Astrocyte (in vitro differentiated cells and primary cell): ENCODE measurements at regions not wholly inside any gene's neighbourhood (a gene's known extent, or its start where the extent isn't known, plus 50 kb on each side); places are given as distances from the start of the nearest gene placed in this dataset.

ENCODE experiments used
- DNase-seq: peaks from one replicate; pipeline ENCODE4 v3.0.0-alpha.2; 2010; ENCODE audit warnings: low read depth
- FAIRE-seq: peaks from 2 replicates; lab custom pipeline; 2011; peaks lifted over from hg19 to GRCh38; lab: Jason Lieb, UNC
- H2AFZ ChIP-seq: 2 replicates; pipeline ENCODE4 v1.6.0; 2012; ENCODE audit warnings: low read depth, low read length, inconsistent platforms
- H3K27ac ChIP-seq: 2 replicates; pipeline ENCODE4 v1.5.1; 2011; ENCODE audit warnings: low read depth, low read length, inconsistent platforms
- H3K27me3 ChIP-seq: 2 replicates; pipeline ENCODE4 v1.6.0; 2011; ENCODE audit warnings: low read length, inconsistent platforms; ENCODE audit not compliant: insufficient read depth
- H3K36me3 ChIP-seq: 2 replicates; pipeline ENCODE4 v1.5.1; 2011; ENCODE audit warnings: low read length, inconsistent platforms; ENCODE audit not compliant: insufficient read depth
- H3K4me1 ChIP-seq: 2 replicates; pipeline ENCODE4 v1.5.1; 2011; ENCODE audit warnings: low read length, inconsistent platforms; ENCODE audit not compliant: insufficient read depth
- H3K4me2 ChIP-seq: 2 replicates; pipeline ENCODE4 v1.6.0; 2012; ENCODE audit warnings: low read length, inconsistent platforms
- H3K4me3 ChIP-seq: 2 replicates; pipeline ENCODE4 v1.5.1; 2011; ENCODE audit warnings: low read depth, mild to moderate bottlenecking, low read length, inconsistent platforms; ENCODE audit not compliant: insufficient read depth
- H3K79me2 ChIP-seq: 2 replicates; pipeline ENCODE4 v1.6.0; 2012; ENCODE audit warnings: mild to moderate bottlenecking, low read length, inconsistent platforms; ENCODE audit not compliant: insufficient read depth
- H3K9ac ChIP-seq: 2 replicates; pipeline ENCODE4 v1.6.0; 2012; ENCODE audit warnings: mild to moderate bottlenecking, low read length, inconsistent platforms
- H3K9me3 ChIP-seq: 2 replicates; pipeline ENCODE4 v1.5.1; 2012; ENCODE audit warnings: low read depth, mild to moderate bottlenecking, low read length, inconsistent platforms; ENCODE audit not compliant: insufficient read depth
- H4K20me1 ChIP-seq: 2 replicates; pipeline ENCODE4 v1.6.0; 2012; ENCODE audit warnings: low read length, inconsistent platforms; ENCODE audit not compliant: insufficient read depth
- H3K27ac Mint-ChIP-seq: one replicate; pipeline ENCODE4 v1.8.0; 2021; ENCODE audit warnings: mild to moderate bottlenecking, mixed read lengths; ENCODE audit not compliant: unreplicated experiment
- H3K27me3 Mint-ChIP-seq: one replicate; pipeline ENCODE4 v1.8.0; 2021; ENCODE audit warnings: low read depth, mixed read lengths; ENCODE audit not compliant: unreplicated experiment
- H3K36me3 Mint-ChIP-seq: one replicate; pipeline ENCODE4 v1.8.0; 2021; ENCODE audit warnings: low read depth, mixed read lengths; ENCODE audit not compliant: unreplicated experiment
- H3K4me1 Mint-ChIP-seq: one replicate; pipeline ENCODE4 v1.8.0; 2021; ENCODE audit warnings: low read depth, mixed read lengths; ENCODE audit not compliant: unreplicated experiment
- H3K4me3 Mint-ChIP-seq: one replicate; pipeline ENCODE4 v1.8.0; 2021; ENCODE audit warnings: mild to moderate bottlenecking, moderate library complexity, mixed read lengths; ENCODE audit not compliant: unreplicated experiment
- H3K9me3 Mint-ChIP-seq: one replicate; pipeline ENCODE4 v1.8.0; 2021; ENCODE audit warnings: mild to moderate bottlenecking, mixed read lengths; ENCODE audit not compliant: unreplicated experiment
- CTCF ChIP-seq: IDR thresholded peaks from 2 replicates; pipeline ENCODE4 v1.5.1; 2011; ENCODE audit warnings: low read depth, mild to moderate bottlenecking, inconsistent platforms, low read length, moderate library complexity; ENCODE audit not compliant: insufficient read depth
- EZH2 ChIP-seq: IDR thresholded peaks from 2 replicates; pipeline ENCODE4 v1.6.1; 2012; ENCODE audit warnings: mild to moderate bottlenecking, low read length, inconsistent platforms; ENCODE audit not compliant: insufficient read depth

GRCh38 chr5:7053528-7054209, 340.4 kb downstream of the TENT4A start:
- Histone ChIP-seq H3K4me3 (no peak overlapping the region), H3K9me3 (peaks cover 2% of the 10 kb centered on the region), H3K36me3 (no peaks in the 10 kb centered on the region), H3K4me2 (no peak overlapping the region), H4K20me1 (no peaks in the 10 kb centered on the region), H3K4me1 (no peaks in the 10 kb centered on the region), H3K9ac (no peak overlapping the region), H3K27ac (no peak overlapping the region), H3K79me2 (no peaks in the 10 kb centered on the region), H3K27me3 (no peaks in the 10 kb centered on the region), H2AFZ (no peak overlapping the region)
- Mint-ChIP-seq H3K36me3 (no peaks in the 10 kb centered on the region), H3K4me1 (no peaks in the 10 kb centered on the region), H3K27me3 (peaks cover 2% of the 10 kb centered on the region), H3K27ac (no peak overlapping the region), H3K4me3 (no peak overlapping the region), H3K9me3 (no peaks in the 10 kb centered on the region)
- TF ChIP-seq CTCF, result no peak
- TF ChIP-seq EZH2, result no peak
- DNase-seq (no peak), FAIRE-seq (no peak)

GRCh38 chr5:7066471-7067235, 329.3 kb upstream of the ADCY2 start:
- Histone ChIP-seq H2AFZ (no peak overlapping the region), H3K36me3 (no peaks in the 10 kb centered on the region), H3K27ac (no peak overlapping the region), H3K4me3 (no peak overlapping the region), H3K4me2 (no peak overlapping the region), H3K9me3 (peaks cover 7% of the 10 kb centered on the region), H4K20me1 (no peaks in the 10 kb centered on the region), H3K9ac (no peak overlapping the region), H3K79me2 (no peaks in the 10 kb centered on the region), H3K4me1 (no peaks in the 10 kb centered on the region), H3K27me3 (no peaks in the 10 kb centered on the region)
- Mint-ChIP-seq H3K36me3 (no peaks in the 10 kb centered on the region), H3K27ac (peak overlapping the region; percentile 30), H3K9me3 (no peaks in the 10 kb centered on the region), H3K27me3 (no peaks in the 10 kb centered on the region), H3K4me3 (no peak overlapping the region), H3K4me1 (peaks cover 3% of the 10 kb centered on the region)
- FAIRE-seq (no peak), DNase-seq (no peak)
- TF ChIP-seq EZH2 (no peak), CTCF (no peak)

GRCh38 chr5:7068156-7068555, 327.8 kb upstream of the ADCY2 start:
- no peaks in the 10 kb centered on the region for H3K36me3 Mint-ChIP-seq

More at GRCh38 chr5:7068156-7068555, 327.8 kb upstream of the ADCY2 start:
- no peak overlapping the region for H3K27ac Mint-ChIP-seq
- DNase-seq, result no peak
- Histone ChIP-seq H3K4me1 (no peaks in the 10 kb centered on the region), H3K4me2 (no peak overlapping the region), H3K36me3 (no peaks in the 10 kb centered on the region), H3K9me3 (peaks cover 7% of the 10 kb centered on the region), H3K27ac (no peak overlapping the region), H3K9ac (no peak overlapping the region), H3K79me2 (no peaks in the 10 kb centered on the region), H3K4me3 (no peak overlapping the region), H2AFZ (no peak overlapping the region), H3K27me3 (no peaks in the 10 kb centered on the region), H4K20me1 (no peaks in the 10 kb centered on the region)
- FAIRE-seq, result no peak
- TF ChIP-seq EZH2, result no peak
- TF ChIP-seq CTCF, result no peak
- no peak overlapping the region for H3K4me3 Mint-ChIP-seq
- no peaks in the 10 kb centered on the region for H3K9me3 Mint-ChIP-seq
- no peaks in the 10 kb centered on the region for H3K27me3 Mint-ChIP-seq
- peaks cover 3% of the 10 kb centered on the region for H3K4me1 Mint-ChIP-seq
